ENCODE measurements at regions not wholly inside any gene's neighbourhood (a gene's known extent, or its start where the extent isn't known, plus 50 kb on each side); places are given as distances from the start of the nearest gene placed in this dataset.

DNA sequence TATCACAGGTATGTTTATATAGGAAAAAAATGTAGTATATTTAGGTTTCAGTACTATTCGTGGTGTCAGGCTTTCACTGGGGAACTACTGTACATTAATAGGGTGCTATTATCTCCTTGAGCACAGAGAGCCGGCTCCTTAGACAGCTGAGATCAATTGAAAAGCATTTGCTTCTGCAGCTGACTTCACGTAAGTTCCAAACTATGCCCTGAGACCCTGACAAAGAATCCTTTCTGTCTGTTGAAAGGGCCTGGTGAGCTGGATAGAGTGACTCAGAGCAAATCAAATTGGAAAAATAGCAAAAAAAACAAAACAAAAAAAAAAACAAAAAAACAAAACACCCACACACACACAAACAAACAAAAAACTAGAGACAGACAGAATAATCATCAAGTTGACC lies 652.0 kb downstream of the MTRR start:
- Histone ChIP-seq H3K4me3 (ENCODE audit: low read length in 2 of 2) (no peak overlapping the region), H3K27me3 (ENCODE audit: insufficient read depth, low read length) (no peaks in the 10 kb centered on the region), H3K36me3 (ENCODE audit: insufficient read depth, low read length) (no peaks in the 10 kb centered on the region), H3K9me3 (ENCODE audit: control insufficient read depth in 1 of 2, low read length in 2 of 2) (no peaks in the 10 kb centered on the region), H3K27ac (ENCODE audit: low read depth, low read length) (no peak overlapping the region), H3K4me1 (ENCODE audit: insufficient read depth, low read length) (no peaks in the 10 kb centered on the region)
- peaks cover 0 to 4% (median 2%) of the 10 kb centered on the region in 8 donors for H3K9me3 Mint-ChIP-seq
- no peaks in the 10 kb centered on the region for H3K4me1 Mint-ChIP-seq
- ChIA-PET CTCF (ENCODE audit: partially characterized antibody) (no interaction called here), POLR2A (ENCODE audit: partially characterized antibody) (no interaction called here)
- no peaks in the 10 kb centered on the region for H3K36me3 Mint-ChIP-seq
- intact Hi-C loops (cut with micrococcal nuclease) = no loop called here
- H3K27ac Mint-ChIP-seq = no peak overlapping the region
- no peak overlapping the region for H3K4me3 Mint-ChIP-seq
- DNase-seq = no peak
- H3K27me3 Mint-ChIP-seq = peaks cover 0 to 2% of the 10 kb centered on the region in 2 donors

DNA sequence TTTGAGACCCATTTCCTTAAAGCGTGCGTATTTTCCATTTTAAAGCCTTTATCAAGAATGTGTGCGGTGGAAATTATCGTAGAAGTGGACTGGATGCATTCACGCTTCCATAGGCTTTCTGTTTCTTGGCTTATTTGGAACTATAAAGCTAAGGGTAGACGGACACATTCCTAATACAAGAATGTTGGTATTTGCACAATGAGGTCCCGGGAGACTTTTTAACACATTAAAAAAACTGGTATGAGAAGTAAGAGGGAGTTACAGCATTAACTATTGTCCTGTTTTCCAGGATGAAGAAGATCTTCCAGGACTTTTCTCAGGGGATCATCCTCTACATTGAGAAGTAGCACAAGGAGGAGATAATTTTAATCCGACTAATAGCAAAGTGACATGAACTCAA lies 653.0 kb downstream of the MTRR start:
- H3K4me1 ChIP-seq (ENCODE audit: insufficient read depth, low read length) = no peaks in the 10 kb centered on the region
- Mint-ChIP-seq H3K9me3 (peaks cover 0 to 3% (median 2%) of the 10 kb centered on the region in 8 donors), H3K4me3 (no peak overlapping the region), H3K4me1 (no peaks in the 10 kb centered on the region), H3K36me3 (no peaks in the 10 kb centered on the region), H3K27me3 (peaks cover 0 to 2% of the 10 kb centered on the region in 2 donors), H3K27ac (no peak overlapping the region)
- no peak overlapping the region for H3K4me3 ChIP-seq (ENCODE audit: low read length in 2 of 2)
- H3K27ac ChIP-seq (ENCODE audit: low read depth, low read length) = no peak overlapping the region
- intact Hi-C loops (cut with micrococcal nuclease) = no loop called here
- H3K27me3 ChIP-seq (ENCODE audit: insufficient read depth, low read length) = no peaks in the 10 kb centered on the region
- DNase-seq = no peak
- ChIA-PET CTCF (ENCODE audit: partially characterized antibody) (no interaction called here), POLR2A (ENCODE audit: partially characterized antibody) (no interaction called here)
- no peaks in the 10 kb centered on the region for H3K9me3 ChIP-seq (ENCODE audit: control insufficient read depth in 1 of 2, low read length in 2 of 2)
- H3K36me3 ChIP-seq (ENCODE audit: insufficient read depth, low read length) = no peaks in the 10 kb centered on the region

DNA sequence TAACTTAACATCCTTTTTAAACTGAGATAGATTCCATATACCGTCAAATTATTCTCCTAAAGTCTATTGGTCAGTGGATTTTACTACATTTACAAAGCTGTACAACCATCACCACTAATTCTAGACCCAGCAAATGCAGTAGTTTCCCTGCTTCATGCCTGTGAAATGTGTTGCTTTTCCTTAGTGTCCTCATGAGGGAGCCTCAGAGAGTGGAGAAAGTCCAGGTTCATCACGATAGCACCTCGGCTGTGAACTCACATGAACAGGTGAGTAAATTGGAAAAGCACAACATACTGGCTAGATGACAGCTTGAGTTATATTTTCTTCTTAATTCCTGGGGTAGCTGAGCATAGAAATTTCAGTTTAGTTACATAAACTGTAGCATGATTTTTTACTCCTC lies 653.7 kb downstream of the MTRR start:
- no peak overlapping the region for H3K27ac ChIP-seq (ENCODE audit: low read depth, low read length)
- no peaks in the 10 kb centered on the region for H3K27me3 ChIP-seq (ENCODE audit: insufficient read depth, low read length)
- H3K9me3 ChIP-seq (ENCODE audit: control insufficient read depth in 1 of 2, low read length in 2 of 2) = no peaks in the 10 kb centered on the region
- POLR2A ChIA-PET (ENCODE audit: partially characterized antibody) = no interaction called here
- Mint-ChIP-seq H3K27ac (no peak overlapping the region), H3K4me1 (no peaks in the 10 kb centered on the region), H3K36me3 (no peaks in the 10 kb centered on the region), H3K9me3 (peaks cover 0 to 3% (median 2%) of the 10 kb centered on the region in 8 donors), H3K4me3 (no peak overlapping the region), H3K27me3 (peaks cover 0 to 2% of the 10 kb centered on the region in 2 donors)
- DNase-seq = no peak
- intact Hi-C loops (cut with micrococcal nuclease) = no loop called here
- H3K36me3 ChIP-seq (ENCODE audit: insufficient read depth, low read length) = no peaks in the 10 kb centered on the region
- CTCF ChIA-PET (ENCODE audit: partially characterized antibody) = no interaction called here
- no peaks in the 10 kb centered on the region for H3K4me1 ChIP-seq (ENCODE audit: insufficient read depth, low read length)
- no peak overlapping the region for H3K4me3 ChIP-seq (ENCODE audit: low read length in 2 of 2)

DNA sequence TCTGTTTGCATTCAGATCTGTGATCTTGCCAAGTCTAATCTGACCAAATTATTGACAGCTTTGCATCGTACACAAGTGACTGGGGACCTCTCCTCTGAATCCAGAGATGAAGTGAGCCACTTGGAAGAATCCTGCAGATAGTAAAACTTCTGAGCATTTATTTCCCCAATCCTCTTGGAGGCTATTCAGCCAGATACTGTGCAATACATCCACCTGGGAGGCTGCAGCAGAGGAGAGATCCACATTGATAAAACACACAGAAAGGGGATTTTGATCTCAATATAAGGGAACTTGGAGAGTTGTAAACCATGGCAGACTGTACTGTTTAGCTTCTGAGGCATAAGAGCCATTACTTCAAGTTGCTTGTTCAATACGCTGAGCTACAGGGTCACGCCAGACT lies 654.6 kb downstream of the MTRR start:
- Histone ChIP-seq H3K27me3 (ENCODE audit: insufficient read depth, low read length) (no peaks in the 10 kb centered on the region), H3K27ac (ENCODE audit: low read depth, low read length) (no peak overlapping the region), H3K4me3 (ENCODE audit: low read length in 2 of 2) (no peak overlapping the region), H3K36me3 (ENCODE audit: insufficient read depth, low read length) (no peaks in the 10 kb centered on the region), H3K4me1 (ENCODE audit: insufficient read depth, low read length) (no peaks in the 10 kb centered on the region), H3K9me3 (ENCODE audit: control insufficient read depth in 1 of 2, low read length in 2 of 2) (no peaks in the 10 kb centered on the region)
- peaks cover 0 to 3% (median 2%) of the 10 kb centered on the region in 8 donors for H3K9me3 Mint-ChIP-seq
- no peak overlapping the region for H3K27ac Mint-ChIP-seq
- CTCF ChIA-PET (ENCODE audit: partially characterized antibody) = no interaction called here
- POLR2A ChIA-PET (ENCODE audit: partially characterized antibody) = no interaction called here
- H3K27me3 Mint-ChIP-seq = peaks cover 0 to 2% of the 10 kb centered on the region in 2 donors
- no peaks in the 10 kb centered on the region for H3K4me1 Mint-ChIP-seq
- no peaks in the 10 kb centered on the region for H3K36me3 Mint-ChIP-seq
- no peak overlapping the region for H3K4me3 Mint-ChIP-seq
- intact Hi-C loops (cut with micrococcal nuclease) = no loop called here
- no peak for DNase-seq

DNA sequence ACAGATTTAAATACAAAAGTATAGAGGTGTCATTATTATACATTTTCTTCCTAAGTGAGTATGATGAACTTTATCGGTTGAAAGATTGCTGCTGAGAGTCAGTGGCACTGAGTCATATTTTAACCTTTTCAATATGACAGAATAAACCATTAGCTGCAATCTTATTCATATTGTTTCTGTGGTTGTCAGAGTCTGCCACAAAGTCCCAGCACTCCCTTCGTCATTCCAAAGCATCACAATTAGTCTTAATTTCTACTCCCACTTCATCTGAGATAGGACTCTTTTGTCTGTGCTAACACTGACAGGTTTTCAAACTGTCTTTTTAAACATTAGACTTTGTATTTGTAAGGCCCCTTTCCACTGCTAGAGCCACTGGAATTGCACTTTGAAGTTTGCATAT lies 656.9 kb downstream of the MTRR start:
- no peaks in the 10 kb centered on the region for H3K9me3 ChIP-seq (ENCODE audit: control insufficient read depth in 1 of 2, low read length in 2 of 2)
- H3K4me1 Mint-ChIP-seq = no peaks in the 10 kb centered on the region
- no peak for DNase-seq
- ChIA-PET POLR2A (ENCODE audit: partially characterized antibody) (no interaction called here), CTCF (ENCODE audit: partially characterized antibody) (no interaction called here)
- no peaks in the 10 kb centered on the region for H3K27me3 Mint-ChIP-seq
- H3K27ac Mint-ChIP-seq = no peak overlapping the region
- H3K4me3 Mint-ChIP-seq = no peak overlapping the region
- H3K27me3 ChIP-seq (ENCODE audit: insufficient read depth, low read length) = no peaks in the 10 kb centered on the region
- no peak overlapping the region for H3K4me3 ChIP-seq (ENCODE audit: low read length in 2 of 2)
- peaks cover 0 to 4% (median 0%) of the 10 kb centered on the region in 8 donors for H3K9me3 Mint-ChIP-seq
- H3K4me1 ChIP-seq (ENCODE audit: insufficient read depth, low read length) = no peaks in the 10 kb centered on the region
- H3K27ac ChIP-seq (ENCODE audit: low read depth, low read length) = no peak overlapping the region
- H3K36me3 ChIP-seq (ENCODE audit: insufficient read depth, low read length) = no peaks in the 10 kb centered on the region
- intact Hi-C loops (cut with micrococcal nuclease) = no loop called here
- no peaks in the 10 kb centered on the region for H3K36me3 Mint-ChIP-seq

DNA sequence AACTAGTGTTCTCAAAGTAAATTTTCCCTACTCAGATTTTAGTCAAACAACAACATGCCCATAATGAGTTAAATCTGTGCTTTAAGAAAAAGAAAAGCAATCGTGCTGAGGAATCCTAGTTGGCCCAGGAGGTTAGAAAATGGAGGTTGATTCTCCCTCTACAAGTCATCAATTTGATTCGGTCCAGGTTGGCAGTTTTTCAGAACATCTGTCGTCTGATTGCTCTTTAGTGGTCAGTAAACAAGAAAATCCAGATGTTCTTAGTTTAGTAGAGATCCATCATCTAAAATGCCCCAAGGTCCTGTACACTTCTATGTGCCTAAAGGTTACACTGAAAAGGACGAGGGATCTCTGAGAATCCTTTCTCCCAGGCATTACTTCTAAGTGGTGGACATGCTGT lies 659.2 kb downstream of the MTRR start:
- peaks cover 0 to 4% (median 0%) of the 10 kb centered on the region in 8 donors for H3K9me3 Mint-ChIP-seq
- no peaks in the 10 kb centered on the region for H3K9me3 ChIP-seq (ENCODE audit: control insufficient read depth in 1 of 2, low read length in 2 of 2)
- CTCF ChIA-PET (ENCODE audit: partially characterized antibody) = no interaction called here
- H3K27me3 ChIP-seq (ENCODE audit: insufficient read depth, low read length) = no peaks in the 10 kb centered on the region
- H3K4me1 Mint-ChIP-seq = no peaks in the 10 kb centered on the region
- H3K36me3 ChIP-seq (ENCODE audit: insufficient read depth, low read length) = no peaks in the 10 kb centered on the region
- POLR2A ChIA-PET (ENCODE audit: partially characterized antibody) = no interaction called here
- H3K4me3 Mint-ChIP-seq = no peak overlapping the region
- no peak overlapping the region for H3K4me3 ChIP-seq (ENCODE audit: low read length in 2 of 2)
- no peaks in the 10 kb centered on the region for H3K27me3 Mint-ChIP-seq
- no peak for DNase-seq
- no peak overlapping the region for H3K27ac Mint-ChIP-seq
- intact Hi-C loops (cut with micrococcal nuclease) = no loop called here
- no peaks in the 10 kb centered on the region for H3K4me1 ChIP-seq (ENCODE audit: insufficient read depth, low read length)
- H3K36me3 Mint-ChIP-seq = no peaks in the 10 kb centered on the region
- H3K27ac ChIP-seq (ENCODE audit: low read depth, low read length) = no peak overlapping the region

DNA sequence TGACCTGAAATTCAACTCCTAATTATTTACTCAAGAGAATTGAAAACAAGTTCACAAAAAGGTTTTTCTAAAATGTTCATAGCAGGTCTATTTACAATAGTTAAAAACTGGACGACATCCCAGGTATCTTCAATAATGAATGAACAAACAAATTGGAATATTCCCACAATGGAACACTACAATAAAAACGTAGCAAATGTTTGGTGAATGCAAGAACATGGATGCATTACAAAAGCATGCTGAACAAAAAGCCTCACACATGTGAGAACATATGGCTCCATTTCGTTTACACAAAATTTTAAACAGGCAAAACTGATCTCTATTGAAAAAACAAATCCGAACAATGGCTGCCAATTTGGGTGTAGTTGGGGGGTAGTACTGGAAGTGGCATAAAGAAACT lies 669.9 kb downstream of the MTRR start:
- Histone ChIP-seq H3K27me3 (ENCODE audit: insufficient read depth, low read length) (no peaks in the 10 kb centered on the region), H3K36me3 (ENCODE audit: insufficient read depth, low read length) (no peaks in the 10 kb centered on the region), H3K4me1 (ENCODE audit: insufficient read depth, low read length) (no peaks in the 10 kb centered on the region), H3K9me3 (ENCODE audit: control insufficient read depth in 1 of 2, low read length in 2 of 2) (no peaks in the 10 kb centered on the region), H3K4me3 (ENCODE audit: low read length in 2 of 2) (no peak overlapping the region), H3K27ac (ENCODE audit: low read depth, low read length) (no peak overlapping the region)
- DNase-seq = no peak
- POLR2A ChIA-PET (ENCODE audit: partially characterized antibody) = no interaction called here
- Mint-ChIP-seq H3K4me1 (no peaks in the 10 kb centered on the region), H3K27ac (no peak overlapping the region), H3K36me3 (no peaks in the 10 kb centered on the region), H3K4me3 (no peak overlapping the region), H3K9me3 (peaks cover 0 to 10% (median 6%) of the 10 kb centered on the region in 8 donors), H3K27me3 (no peaks in the 10 kb centered on the region)
- intact Hi-C loops (cut with micrococcal nuclease) = no loop called here
- CTCF ChIA-PET (ENCODE audit: partially characterized antibody) = no interaction called here

DNA sequence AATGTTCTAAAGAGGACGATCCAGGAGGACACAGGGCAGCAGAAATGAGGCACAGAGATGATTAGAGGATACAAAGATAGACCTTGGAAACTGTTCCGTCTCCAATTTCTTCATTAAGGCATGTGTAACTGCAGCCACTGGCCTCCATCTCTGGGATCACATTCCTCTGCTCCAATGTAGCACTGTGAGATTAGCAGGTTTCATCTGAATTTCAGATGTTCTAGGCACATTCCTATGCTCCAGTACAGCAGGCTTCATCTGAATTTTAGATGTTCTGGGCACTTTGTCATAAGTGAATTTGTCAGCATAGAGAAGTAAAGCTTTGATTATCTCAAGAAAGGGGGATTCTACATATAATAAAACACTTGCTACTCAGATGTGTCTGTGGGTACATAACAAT lies 671.4 kb downstream of the MTRR start:
- no peaks in the 10 kb centered on the region for H3K4me1 Mint-ChIP-seq
- Histone ChIP-seq H3K27me3 (ENCODE audit: insufficient read depth, low read length) (no peaks in the 10 kb centered on the region), H3K4me1 (ENCODE audit: insufficient read depth, low read length) (no peaks in the 10 kb centered on the region), H3K36me3 (ENCODE audit: insufficient read depth, low read length) (no peaks in the 10 kb centered on the region), H3K9me3 (ENCODE audit: control insufficient read depth in 1 of 2, low read length in 2 of 2) (no peaks in the 10 kb centered on the region), H3K4me3 (ENCODE audit: low read length in 2 of 2) (no peak overlapping the region), H3K27ac (ENCODE audit: low read depth, low read length) (no peak overlapping the region)
- H3K36me3 Mint-ChIP-seq = no peaks in the 10 kb centered on the region
- ChIA-PET CTCF (ENCODE audit: partially characterized antibody) (interaction anchor here (0.6 kb wide), 1 partner anchor 22 kb away, joined by 3 read pairs; no protein-coding TSS in a partner anchor), POLR2A (ENCODE audit: partially characterized antibody) (no interaction called here)
- DNase-seq = no peak
- no peaks in the 10 kb centered on the region for H3K27me3 Mint-ChIP-seq
- H3K4me3 Mint-ChIP-seq = no peak overlapping the region
- no peak overlapping the region for H3K27ac Mint-ChIP-seq
- H3K9me3 Mint-ChIP-seq = peaks cover 0 to 10% (median 5%) of the 10 kb centered on the region in 8 donors
- intact Hi-C loops (cut with micrococcal nuclease) = no loop called here

Data from CD4-positive, alpha-beta memory T cell (primary cell).